NCI-H82 treated with DMSO at 0.1 percent for 48 hours (cell line): ENCODE measurements at regions not wholly inside any gene's neighbourhood (a gene's known extent, or its start where the extent isn't known, plus 50 kb on each side); places are given as distances from the start of the nearest gene placed in this dataset.

Experiments used
- DNase-seq: peaks from one replicate; lab custom pipeline; 2025; ENCODE audit not compliant: unreplicated experiment; lab: John Stamatoyannopoulos, UW

GRCh38 chr14:26990946-26991345 lies 393.1 kb upstream of the NOVA1 start:
- DNase-seq: no peak

GRCh38 chr14:26992403-26993115 lies 394.7 kb upstream of the NOVA1 start:
- DNase-seq: no peak

- DNase-seq: no peak
Measured at GRCh38 chr14:26993556-26993955, 395.7 kb upstream of the NOVA1 start.

- no peak for DNase-seq
Measured at GRCh38 chr14:26995301-26995700, 397.5 kb upstream of the NOVA1 start.

- DNase-seq: no peak
Measured at GRCh38 chr14:26996246-26996645, 398.4 kb upstream of the NOVA1 start.

- DNase-seq: no peak
Measured at GRCh38 chr14:27002179-27002578, 404.3 kb upstream of the NOVA1 start.

GRCh38 chr14:27006570-27006969 lies 408.7 kb upstream of the NOVA1 start:
- DNase-seq: no peak

GRCh38 chr14:27008187-27008586 lies 410.4 kb upstream of the NOVA1 start:
- DNase-seq: no peak

GRCh38 chr14:27012641-27013040 lies 414.8 kb upstream of the NOVA1 start:
- DNase-seq: no peak

- DNase-seq: no peak
Measured at GRCh38 chr14:27013678-27014077, 415.8 kb upstream of the NOVA1 start.

- no peak for DNase-seq
Measured at GRCh38 chr14:27015065-27015464, 417.2 kb upstream of the NOVA1 start.

GRCh38 chr14:27025648-27026047 lies 427.8 kb upstream of the NOVA1 start:
- no peak for DNase-seq

- DNase-seq: no peak
Measured at GRCh38 chr14:27026097-27026496, 428.3 kb upstream of the NOVA1 start.

GRCh38 chr14:27040552-27040951 lies 442.7 kb upstream of the NOVA1 start:
- no peak for DNase-seq

GRCh38 chr14:27049701-27050100 lies 451.9 kb upstream of the NOVA1 start:
- no peak for DNase-seq

- no peak for DNase-seq
Measured at GRCh38 chr14:27050208-27050607, 452.4 kb upstream of the NOVA1 start.

GRCh38 chr14:27056586-27056985 lies 458.8 kb upstream of the NOVA1 start:
- no peak for DNase-seq

GRCh38 chr14:27061299-27061698 lies 463.5 kb upstream of the NOVA1 start:
- DNase-seq: no peak

- no peak for DNase-seq
Measured at GRCh38 chr14:27063959-27064358, 466.1 kb upstream of the NOVA1 start.

- no peak for DNase-seq
Measured at GRCh38 chr14:27065886-27066285, 468.1 kb upstream of the NOVA1 start.

GRCh38 chr14:27067961-27068360 lies 470.1 kb upstream of the NOVA1 start:
- no peak for DNase-seq

- DNase-seq: no peak
Measured at GRCh38 chr14:27072589-27072988, 474.8 kb upstream of the NOVA1 start.

GRCh38 chr14:27075503-27075902 lies 477.7 kb upstream of the NOVA1 start:
- no peak for DNase-seq
